Stimulated activated effector memory CD8-positive, alpha-beta T cell treated with anti-CD3 and anti-CD28 coated beads, Interleukin-12 subunit alpha, Interleukin-12 subunit beta, amount 100 ng/mL, for 72 hours (primary cell): ENCODE measurements at regions not wholly inside any gene's neighbourhood (a gene's known extent, or its start where the extent isn't known, plus 50 kb on each side); places are given as distances from the start of the nearest gene placed in this dataset.
"Not testable (repeated sequence)": the region's sequence is repeated elsewhere in the genome, so short reads cannot be mapped to it uniquely, and the experiment has no call there.

ENCODE experiments used
- ATAC-seq: fragments of 150-1000 bp; cut with Tn5 transposase; 2 replicates; pipeline ENCODE4 v1.10.0; 2021
- DNase-seq, 2 donors: peaks; one replicate each; pipeline ENCODE4 v3.0.0; 2021 to 2022; ENCODE audit warnings: low spot score in 2 of 2
- H3K27ac Mint-ChIP-seq: one replicate; pipeline ENCODE4 v1.8.0; 2022; ENCODE audit warnings: mild to moderate bottlenecking, mixed read lengths
- H3K36me3 Mint-ChIP-seq: one replicate; pipeline ENCODE4 v1.8.0; 2022; ENCODE audit warnings: mild to moderate bottlenecking, mixed read lengths
- H3K4me1 Mint-ChIP-seq: one replicate; pipeline ENCODE4 v1.8.0; 2022; ENCODE audit warnings: mixed read lengths
- H3K4me3 Mint-ChIP-seq: one replicate; pipeline ENCODE4 v1.8.0; 2022; ENCODE audit warnings: mild to moderate bottlenecking, mixed read lengths
- H3K9me3 Mint-ChIP-seq: one replicate; pipeline ENCODE4 v1.8.0; 2022; ENCODE audit warnings: mixed read lengths

GRCh38 chr2:67755156-67755882 is 307.5 kb downstream of the C1D start:
- peaks cover 3% of the 10 kb centered on the region for H3K9me3 Mint-ChIP-seq
- DNase-seq = no peak
- H3K4me1 Mint-ChIP-seq = no peaks in the 10 kb centered on the region
- H3K36me3 Mint-ChIP-seq = no peaks in the 10 kb centered on the region
- no peak for ATAC-seq
- H3K27ac Mint-ChIP-seq = no peak overlapping the region
- H3K4me3 Mint-ChIP-seq = no peak overlapping the region

- no peaks in the 10 kb centered on the region for H3K4me1 Mint-ChIP-seq
- H3K27ac Mint-ChIP-seq = no peak overlapping the region
- no peaks in the 10 kb centered on the region for H3K36me3 Mint-ChIP-seq
- DNase-seq (no peak), ATAC-seq (no peak)
- no peak overlapping the region for H3K4me3 Mint-ChIP-seq
- no peaks in the 10 kb centered on the region for H3K9me3 Mint-ChIP-seq
These were observed 301.8 kb downstream of the C1D start for GRCh38 chr2:67760995-67761394.

- Mint-ChIP-seq H3K4me1 (no peaks in the 10 kb centered on the region), H3K4me3 (no peak overlapping the region), H3K27ac (no peak overlapping the region), H3K9me3 (peaks cover 8% of the 10 kb centered on the region), H3K36me3 (no peaks in the 10 kb centered on the region)
- ATAC-seq (no peak), DNase-seq (no peak)
These were observed 291.4 kb downstream of the C1D start for GRCh38 chr2:67771380-67771779.

GRCh38 chr2:67772216-67773170 is 290.3 kb downstream of the C1D start:
- DNase-seq = no peak
- Mint-ChIP-seq H3K27ac (no peak overlapping the region), H3K4me3 (no peak overlapping the region), H3K9me3 (peaks cover 8% of the 10 kb centered on the region), H3K4me1 (no peaks in the 10 kb centered on the region), H3K36me3 (no peaks in the 10 kb centered on the region)
- no peak for ATAC-seq

GRCh38 chr2:67773851-67774250 is 289.0 kb downstream of the C1D start:
- no peak for DNase-seq
- H3K4me3 Mint-ChIP-seq = no peak overlapping the region
- ATAC-seq = no peak

GRCh38 chr2:67776276-67776675 is 286.5 kb downstream of the C1D start:
- Mint-ChIP-seq H3K4me3 (no peak overlapping the region), H3K9me3 (peaks cover 5% of the 10 kb centered on the region), H3K27ac (no peak overlapping the region), H3K4me1 (no peaks in the 10 kb centered on the region), H3K36me3 (no peaks in the 10 kb centered on the region)
- ATAC-seq (no peak), DNase-seq (no peak)

More at GRCh38 chr2:67773851-67774250, 289.0 kb downstream of the C1D start:
- H3K4me1 Mint-ChIP-seq = no peaks in the 10 kb centered on the region
- H3K36me3 Mint-ChIP-seq = no peaks in the 10 kb centered on the region
- peaks cover 5% of the 10 kb centered on the region for H3K9me3 Mint-ChIP-seq
- no peak overlapping the region for H3K27ac Mint-ChIP-seq

- Mint-ChIP-seq H3K4me1 (no peaks in the 10 kb centered on the region), H3K4me3 (no peak overlapping the region), H3K27ac (no peak overlapping the region), H3K9me3 (peaks cover 5% of the 10 kb centered on the region), H3K36me3 (no peaks in the 10 kb centered on the region)
- ATAC-seq (no peak), DNase-seq (no peak)
These were observed 285.8 kb downstream of the C1D start for GRCh38 chr2:67777010-67777409.

GRCh38 chr2:67777836-67778429 is 284.9 kb downstream of the C1D start:
- no peaks in the 10 kb centered on the region for H3K4me1 Mint-ChIP-seq
- no peaks in the 10 kb centered on the region for H3K36me3 Mint-ChIP-seq
- DNase-seq (no peak), ATAC-seq (no peak)
- H3K27ac Mint-ChIP-seq = no peak overlapping the region
- H3K4me3 Mint-ChIP-seq = no peak overlapping the region
- H3K9me3 Mint-ChIP-seq = peaks cover 5% of the 10 kb centered on the region

- ATAC-seq, H3K36me3 Mint-ChIP-seq, H3K27ac Mint-ChIP-seq, H3K4me1 Mint-ChIP-seq, DNase-seq, H3K9me3 Mint-ChIP-seq, H3K4me3 Mint-ChIP-seq: not testable (repeated sequence)
These were observed 282.0 kb downstream of the C1D start for GRCh38 chr2:67780841-67781240.

GRCh38 chr2:67782443-67782842 is 280.4 kb downstream of the C1D start:
- no peak overlapping the region for H3K4me3 Mint-ChIP-seq
- no peak for DNase-seq
- ATAC-seq = no peak
- H3K36me3 Mint-ChIP-seq = no peaks in the 10 kb centered on the region
- no peaks in the 10 kb centered on the region for H3K4me1 Mint-ChIP-seq
- H3K9me3 Mint-ChIP-seq = no peaks in the 10 kb centered on the region
- no peak overlapping the region for H3K27ac Mint-ChIP-seq

- no peak for ATAC-seq
- no peaks in the 10 kb centered on the region for H3K4me1 Mint-ChIP-seq
- H3K9me3 Mint-ChIP-seq = no peaks in the 10 kb centered on the region
- no peaks in the 10 kb centered on the region for H3K36me3 Mint-ChIP-seq
- H3K27ac Mint-ChIP-seq = no peak overlapping the region
- H3K4me3 Mint-ChIP-seq = no peak overlapping the region
- DNase-seq = no peak
These were observed 279.8 kb downstream of the C1D start for GRCh38 chr2:67783026-67783425.

- no peak overlapping the region for H3K27ac Mint-ChIP-seq
- H3K9me3 Mint-ChIP-seq = no peaks in the 10 kb centered on the region
- no peak for ATAC-seq
- H3K36me3 Mint-ChIP-seq = no peaks in the 10 kb centered on the region
- DNase-seq = no peak
- H3K4me3 Mint-ChIP-seq = no peak overlapping the region
- no peaks in the 10 kb centered on the region for H3K4me1 Mint-ChIP-seq
These were observed 272.2 kb downstream of the C1D start for GRCh38 chr2:67790622-67791021.

GRCh38 chr2:67792191-67792590 is 270.6 kb downstream of the C1D start:
- Mint-ChIP-seq H3K4me1 (no peaks in the 10 kb centered on the region), H3K9me3 (no peaks in the 10 kb centered on the region), H3K36me3 (no peaks in the 10 kb centered on the region), H3K27ac (no peak overlapping the region), H3K4me3 (no peak overlapping the region)
- ATAC-seq = no peak
- DNase-seq = no peak

- Mint-ChIP-seq H3K4me1 (no peaks in the 10 kb centered on the region), H3K27ac (no peak overlapping the region), H3K9me3 (no peaks in the 10 kb centered on the region), H3K4me3 (no peak overlapping the region), H3K36me3 (no peaks in the 10 kb centered on the region)
- ATAC-seq (no peak), DNase-seq (no peak)
These were observed 270.1 kb downstream of the C1D start for GRCh38 chr2:67792681-67793091.

- Mint-ChIP-seq H3K27ac (no peak overlapping the region), H3K9me3 (no peaks in the 10 kb centered on the region), H3K36me3 (no peaks in the 10 kb centered on the region), H3K4me1 (no peaks in the 10 kb centered on the region), H3K4me3 (no peak overlapping the region)
- ATAC-seq = no peak
- no peak for DNase-seq
These were observed 264.8 kb downstream of the C1D start for GRCh38 chr2:67797801-67798540.
